Fibroblast of skin of back (primary cell): ENCODE measurements at regions not wholly inside any gene's neighbourhood (a gene's known extent, or its start where the extent isn't known, plus 50 kb on each side); places are given as distances from the start of the nearest gene placed in this dataset.
A peak's percentile ranks its signal among the peaks of the same experiment; 100 is the strongest.
"Not testable (repeated sequence)": the region's sequence is repeated elsewhere in the genome, so short reads cannot be mapped to it uniquely, and the experiment has no call there.

ENCODE experiments used
- DNase-seq: peaks from one replicate; pipeline ENCODE4 v3.0.0-alpha.2; 2013

GRCh38 chr3:148528024-148528423 lies 169.7 kb upstream of the AGTR1 start:
- DNase-seq, result peak; percentile 57

GRCh38 chr3:148531836-148532235 lies 165.9 kb upstream of the AGTR1 start:
- no peak for DNase-seq

GRCh38 chr3:148532326-148532725 lies 165.4 kb upstream of the AGTR1 start:
- no peak for DNase-seq

- DNase-seq, result no peak
Measured at GRCh38 chr3:148532774-148533173, 164.9 kb upstream of the AGTR1 start.

- DNase-seq, result no peak
Measured at GRCh38 chr3:148534089-148534988, 163.4 kb upstream of the AGTR1 start.

- no peak for DNase-seq
Measured at GRCh38 chr3:148535001-148535400, 162.7 kb upstream of the AGTR1 start.

- DNase-seq, result no peak
Measured at GRCh38 chr3:148540266-148540665, 157.4 kb upstream of the AGTR1 start.

- DNase-seq, result no peak
Measured at GRCh38 chr3:148540851-148541250, 156.9 kb upstream of the AGTR1 start.

- no peak for DNase-seq
Measured at GRCh38 chr3:148546959-148547358, 150.7 kb upstream of the AGTR1 start.

GRCh38 chr3:148551767-148552260 lies 145.9 kb upstream of the AGTR1 start:
- DNase-seq, result no peak

GRCh38 chr3:148554367-148554766 lies 143.3 kb upstream of the AGTR1 start:
- DNase-seq, result no peak

GRCh38 chr3:148556664-148557063 lies 141.0 kb upstream of the AGTR1 start:
- DNase-seq, result no peak

GRCh38 chr3:148577579-148577978 lies 120.1 kb upstream of the AGTR1 start:
- DNase-seq, result not testable (repeated sequence)

GRCh38 chr3:148582126-148582525 lies 115.6 kb upstream of the AGTR1 start:
- no peak for DNase-seq

- no peak for DNase-seq
Measured at GRCh38 chr3:148583793-148584192, 113.9 kb upstream of the AGTR1 start.

GRCh38 chr3:148584438-148584837 lies 113.3 kb upstream of the AGTR1 start:
- no peak for DNase-seq

GRCh38 chr3:148585671-148586379 lies 111.9 kb upstream of the AGTR1 start:
- DNase-seq, result no peak

- no peak for DNase-seq
Measured at GRCh38 chr3:148588291-148588690, 109.4 kb upstream of the AGTR1 start.

- no peak for DNase-seq
Measured at GRCh38 chr3:148591525-148591924, 106.2 kb upstream of the AGTR1 start.

- peak; percentile 5 for DNase-seq
Measured at GRCh38 chr3:148598619-148599018, 99.1 kb upstream of the AGTR1 start.

GRCh38 chr3:148599481-148599880 lies 98.2 kb upstream of the AGTR1 start:
- no peak for DNase-seq

- no peak for DNase-seq
Measured at GRCh38 chr3:148600440-148600839, 97.3 kb upstream of the AGTR1 start.

GRCh38 chr3:148600902-148601765 lies 96.6 kb upstream of the AGTR1 start:
- no peak for DNase-seq
